IMR-90 (cell line): ENCODE measurements at regions not wholly inside any gene's neighbourhood (a gene's known extent, or its start where the extent isn't known, plus 50 kb on each side); places are given as distances from the start of the nearest gene placed in this dataset.

ENCODE experiments used
- BHLHE40 ChIP-seq: fragments of 150-350 bp; IDR thresholded peaks from 2 replicates; pipeline ENCODE4 v1.6.1; 2016; ENCODE audit warnings: mild to moderate bottlenecking, low read depth, low read length
- CEBPB ChIP-seq: IDR thresholded peaks from 2 replicates; pipeline ENCODE4 v1.6.1; 2012; ENCODE audit warnings: low read depth, low read length, improper control_type of control experiment
- FOS ChIP-seq: fragments of 150-350 bp; IDR thresholded peaks from 2 replicates; pipeline ENCODE4 v1.6.1; 2016; ENCODE audit warnings: low read depth, low read length
- MXI1 ChIP-seq: IDR thresholded peaks from 2 replicates; pipeline ENCODE4 v1.6.1; 2012; ENCODE audit warnings: low read depth, mild to moderate bottlenecking, low read length, moderate library complexity, borderline replicate concordance
- POLR2A ChIP-seq: IDR thresholded peaks from 2 replicates; pipeline ENCODE4 v1.6.1; 2012; ENCODE audit warnings: mild to moderate bottlenecking, low read depth, low read length
- RAD21 ChIP-seq: IDR thresholded peaks from 2 replicates; pipeline ENCODE4 v1.6.1; 2012; ENCODE audit warnings: low read length, improper control_type of control experiment
- RCOR1 ChIP-seq: IDR thresholded peaks from 2 replicates; pipeline ENCODE4 v1.6.1; 2012; ENCODE audit warnings: mild to moderate bottlenecking, low read length, improper control_type of control experiment; ENCODE audit not compliant: insufficient replicate concordance
- RFX5 ChIP-seq: IDR thresholded peaks from 2 replicates; pipeline ENCODE4 v1.8.0; 2012; ENCODE audit warnings: low read depth, mild to moderate bottlenecking, low read length, moderate library complexity
- TF ChIP-seq, protein P1 (sequence below): conservative IDR thresholded peaks from 2 replicates; pipeline ENCODE4 v1.5.1; 2012; ENCODE audit warnings: mild to moderate bottlenecking, low read depth, low read length, improper control_type of control experiment

DNA sequence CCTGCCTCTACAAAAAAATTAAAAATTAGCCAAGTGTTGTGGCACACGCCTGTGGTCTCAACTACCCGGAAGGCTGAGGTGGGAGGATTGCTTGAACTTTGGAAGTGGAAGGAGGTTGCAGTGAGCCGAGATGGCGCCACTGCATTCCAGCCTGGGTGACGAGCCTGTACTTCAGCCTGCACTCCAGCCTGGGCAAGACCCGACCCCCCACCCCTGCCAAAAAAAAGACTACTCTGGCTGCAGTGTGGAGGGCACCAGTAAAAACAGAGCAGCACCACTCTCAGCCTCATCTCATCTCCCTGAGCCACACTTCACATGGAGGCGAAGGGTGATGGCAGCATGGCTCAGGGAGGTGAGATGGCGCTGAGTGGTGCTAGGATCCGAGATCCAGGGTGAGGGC lies 50.3 kb upstream of the THY1 start:
- TF ChIP-seq, protein P1, sequence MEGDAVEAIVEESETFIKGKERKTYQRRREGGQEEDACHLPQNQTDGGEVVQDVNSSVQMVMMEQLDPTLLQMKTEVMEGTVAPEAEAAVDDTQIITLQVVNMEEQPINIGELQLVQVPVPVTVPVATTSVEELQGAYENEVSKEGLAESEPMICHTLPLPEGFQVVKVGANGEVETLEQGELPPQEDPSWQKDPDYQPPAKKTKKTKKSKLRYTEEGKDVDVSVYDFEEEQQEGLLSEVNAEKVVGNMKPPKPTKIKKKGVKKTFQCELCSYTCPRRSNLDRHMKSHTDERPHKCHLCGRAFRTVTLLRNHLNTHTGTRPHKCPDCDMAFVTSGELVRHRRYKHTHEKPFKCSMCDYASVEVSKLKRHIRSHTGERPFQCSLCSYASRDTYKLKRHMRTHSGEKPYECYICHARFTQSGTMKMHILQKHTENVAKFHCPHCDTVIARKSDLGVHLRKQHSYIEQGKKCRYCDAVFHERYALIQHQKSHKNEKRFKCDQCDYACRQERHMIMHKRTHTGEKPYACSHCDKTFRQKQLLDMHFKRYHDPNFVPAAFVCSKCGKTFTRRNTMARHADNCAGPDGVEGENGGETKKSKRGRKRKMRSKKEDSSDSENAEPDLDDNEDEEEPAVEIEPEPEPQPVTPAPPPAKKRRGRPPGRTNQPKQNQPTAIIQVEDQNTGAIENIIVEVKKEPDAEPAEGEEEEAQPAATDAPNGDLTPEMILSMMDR = no peak
- TF ChIP-seq POLR2A (no peak), MXI1 (no peak), RCOR1 (no peak), RAD21 (no peak), BHLHE40 (no peak), RFX5 (no peak), CEBPB (no peak), FOS (no peak)
